Spleen (tissue), 11 donors: ENCODE measurements at regions not wholly inside any gene's neighbourhood (a gene's known extent, or its start where the extent isn't known, plus 50 kb on each side); places are given as distances from the start of the nearest gene placed in this dataset.
"Not testable (repeated sequence)": the region's sequence is repeated elsewhere in the genome, so short reads cannot be mapped to it uniquely, and the experiment has no call there.

Source experiments
- DNase-seq: peaks from one replicate; pipeline ENCODE4 v3.0.0-alpha.2; 2020
- H3K27ac ChIP-seq, 8 donors: fragments of 200-600 bp; sonication (generic) in 7 of 8; 1 replicate in 4 of 8; 2 replicates in 4 of 8; pipeline versions ENCODE4 v1.5.0 to v1.8.0; 2016 to 2021; ENCODE audit warnings: inconsistent platforms in 4 of 8, mild to moderate bottlenecking in 4 of 8, moderate library complexity in 1 of 8
- H3K27me3 ChIP-seq, 7 donors: fragments of 200-600 bp; sonication (generic) in 6 of 7; replicated peaks in 1 of 7; 1 replicate in 4 of 7; 2 replicates in 3 of 7; pipeline versions ENCODE4 v1.5.0 to v1.8.0; 2016 to 2021; ENCODE audit warnings: inconsistent platforms in 3 of 7, mild to moderate bottlenecking in 1 of 7
- H3K36me3 ChIP-seq, 6 donors: fragments of 200-600 bp; sonication (generic) in 5 of 6; 1 replicate in 4 of 6; 2 replicates in 2 of 6; pipeline versions ENCODE4 v1.5.0 to v1.8.0; 2016 to 2021; ENCODE audit warnings: inconsistent platforms in 2 of 6
- H3K4me1 ChIP-seq, 6 donors: fragments of 200-600 bp; sonication (generic) in 5 of 6; 1 replicate in 3 of 6; 2 replicates in 3 of 6; pipeline versions ENCODE4 v1.5.0 to v1.8.0; 2016 to 2021; ENCODE audit warnings: inconsistent platforms in 3 of 6
- H3K4me3 ChIP-seq, 8 donors: fragments of 200-600 bp; sonication (generic) in 7 of 8; 1 replicate in 4 of 8; 2 replicates in 4 of 8; pipeline versions ENCODE4 v1.5.0 to v1.8.0; 2016 to 2021; ENCODE audit warnings: inconsistent platforms in 4 of 8, mild to moderate bottlenecking in 4 of 8, moderate library complexity in 2 of 8
- H3K9me3 ChIP-seq, 8 donors: fragments of 200-600 bp; sonication (generic) in 7 of 8; 1 replicate in 4 of 8; 2 replicates in 4 of 8; pipeline versions ENCODE4 v1.5.0 to v1.8.0; 2016 to 2021; ENCODE audit warnings: inconsistent platforms in 4 of 8
- POLR2A ChIP-seq, 3 donors: fragments of 450-650 bp; IDR thresholded peaks; one replicate each; pipeline ENCODE4 v1.5.1; 2017; ENCODE audit warnings: antibody characterized with exemption in 3 of 3, mild to moderate bottlenecking in 1 of 3
- POLR2AphosphoS5 ChIP-seq, 3 donors: sonication (generic); formaldehyde crosslinking; IDR thresholded peaks; one replicate each; pipeline ENCODE4 v1.5.1; 2017; ENCODE audit warnings: antibody characterized with exemption in 3 of 3
- WGBS, 5 donors: extraction: QIAGEN DNeasy Blood & Tissue Kit in 3 of 5; methylation state at CpG; one replicate each; pipeline versions ENCODE4 v1.1.5 to v1.1.7; 2013 to 2018; 5-methylcytosine and 5-hydroxymethylcytosine counted together
- intact Hi-C: fragments of 100-400 bp; cut with DNase I; formaldehyde crosslinking; loops from one replicate; pipeline ENCODE4 v1.15.0; 2023; ENCODE audit warnings: low total_unique reads
- TF ChIP-seq, protein P1 (sequence below), 11 experiments: fragments of 200-600 bp in 7 of 11; fragments of 450-650 bp in 4 of 11; sonication (generic) in 4 of 11; IDR thresholded peaks in 8 of 11; conservative IDR thresholded peaks in 3 of 11; 1 replicate in 7 of 11; 2 replicates in 4 of 11; pipeline versions ENCODE4 v1.4.0 to v1.8.0; 2016 to 2021; ENCODE audit warnings: antibody characterized with exemption in 11 of 11, inconsistent platforms in 4 of 11, mild to moderate bottlenecking in 1 of 11
- donor health status: healthy with polysubstance abuse.
- donor health status: DM: no; HTN: no; CAD: no; lungs with moderate emphysema.
- donor health status: DM: no; HTN: no; CAD: no.
- donor health status: Bipolar disorder and iron deficiency.
- donor health status: healthy.
- donor health status: DM: no; HTN: no; CAD: no.
- donor health status: DM: yes; HTN: yes; CAD: no.

- Histone ChIP-seq H3K4me1 (no peaks in the 10 kb centered on the region), H3K27me3 (no peaks in the 10 kb centered on the region), H3K4me3 (no peak overlapping the region), H3K9me3 (peaks cover 0 to 18% (median 4%) of the 10 kb centered on the region in 8 donors), H3K36me3 (no peaks in the 10 kb centered on the region), H3K27ac (no peak overlapping the region)
- no peak for TF ChIP-seq POLR2AphosphoS5 (IDR thresholded peaks at IDR 0.05)
- 43 to 51% (median 44%) methylated on average over 2 of the region's 2 CpGs for WGBS, 5 donors
- intact Hi-C loops = no loop called here
- DNase-seq = no peak
Measured at GRCh38 chr3:95237783-95238182, 1174.9 kb downstream of the NSUN3 start.

DNA sequence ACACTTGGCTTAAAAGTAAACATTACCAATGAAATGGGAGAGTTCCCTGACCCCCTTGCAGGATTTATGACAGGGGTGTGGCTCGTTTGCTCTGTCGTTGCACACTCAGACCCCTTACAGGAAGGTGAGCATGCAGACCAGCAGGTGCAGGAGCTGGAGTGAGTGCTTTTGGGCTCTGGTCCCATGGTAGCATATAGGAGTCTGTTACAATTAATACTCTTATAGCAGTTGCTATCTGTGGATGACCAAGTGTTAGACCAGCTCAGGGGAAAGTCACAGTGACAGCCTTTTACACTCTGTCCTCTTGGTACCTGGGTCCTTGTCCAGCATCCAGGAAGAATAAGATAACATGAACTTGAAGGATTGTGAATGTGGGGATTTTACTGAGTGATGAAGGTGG is 1177.5 kb downstream of the NSUN3 start:
- intact Hi-C loops = no loop called here
- no peak for DNase-seq
- TF ChIP-seq, protein P1, sequence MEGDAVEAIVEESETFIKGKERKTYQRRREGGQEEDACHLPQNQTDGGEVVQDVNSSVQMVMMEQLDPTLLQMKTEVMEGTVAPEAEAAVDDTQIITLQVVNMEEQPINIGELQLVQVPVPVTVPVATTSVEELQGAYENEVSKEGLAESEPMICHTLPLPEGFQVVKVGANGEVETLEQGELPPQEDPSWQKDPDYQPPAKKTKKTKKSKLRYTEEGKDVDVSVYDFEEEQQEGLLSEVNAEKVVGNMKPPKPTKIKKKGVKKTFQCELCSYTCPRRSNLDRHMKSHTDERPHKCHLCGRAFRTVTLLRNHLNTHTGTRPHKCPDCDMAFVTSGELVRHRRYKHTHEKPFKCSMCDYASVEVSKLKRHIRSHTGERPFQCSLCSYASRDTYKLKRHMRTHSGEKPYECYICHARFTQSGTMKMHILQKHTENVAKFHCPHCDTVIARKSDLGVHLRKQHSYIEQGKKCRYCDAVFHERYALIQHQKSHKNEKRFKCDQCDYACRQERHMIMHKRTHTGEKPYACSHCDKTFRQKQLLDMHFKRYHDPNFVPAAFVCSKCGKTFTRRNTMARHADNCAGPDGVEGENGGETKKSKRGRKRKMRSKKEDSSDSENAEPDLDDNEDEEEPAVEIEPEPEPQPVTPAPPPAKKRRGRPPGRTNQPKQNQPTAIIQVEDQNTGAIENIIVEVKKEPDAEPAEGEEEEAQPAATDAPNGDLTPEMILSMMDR (IDR thresholded peaks at IDR 0.05 in 8 of 11, conservative IDR thresholded peaks at IDR 0.05 in 3 of 11) = no peak
- no peak for TF ChIP-seq POLR2A (IDR thresholded peaks at IDR 0.05)
- no peak for TF ChIP-seq POLR2AphosphoS5 (IDR thresholded peaks at IDR 0.05)

GRCh38 chr3:95241256-95241655 is 1178.4 kb downstream of the NSUN3 start:
- H3K27me3 ChIP-seq, H3K4me3 ChIP-seq, H3K4me1 ChIP-seq, H3K27ac ChIP-seq, H3K36me3 ChIP-seq, intact Hi-C loops, DNase-seq: not testable (repeated sequence)
- peaks cover 0 to 18% (median 2%) of the 10 kb centered on the region in 8 donors for H3K9me3 ChIP-seq
- 77 to 87% (median 84%) methylated on average over 9 of the region's 9 CpGs for WGBS, 5 donors

More for the DNA sequence above, 1177.5 kb downstream of the NSUN3 start:
- Histone ChIP-seq H3K4me3 (no peak overlapping the region), H3K4me1 (no peaks in the 10 kb centered on the region), H3K9me3 (peaks cover 0 to 18% (median 2%) of the 10 kb centered on the region in 8 donors), H3K27me3 (no peaks in the 10 kb centered on the region), H3K27ac (no peak overlapping the region), H3K36me3 (no peaks in the 10 kb centered on the region)
- WGBS, 5 donors = 44 to 81% (median 77%) methylated on average over 2 of the region's 2 CpGs

- Histone ChIP-seq H3K9me3 (peaks cover 0 to 12% (median 2%) of the 10 kb centered on the region in 8 donors), H3K36me3 (no peaks in the 10 kb centered on the region), H3K4me3 (no peak overlapping the region), H3K27ac (no peak overlapping the region), H3K4me1 (no peaks in the 10 kb centered on the region), H3K27me3 (no peaks in the 10 kb centered on the region)
- DNase-seq = no peak
- 73 to 88% (median 79%) methylated on average over 5 of the region's 5 CpGs for WGBS, 5 donors
- TF ChIP-seq, protein P1 (IDR thresholded peaks at IDR 0.05 in 8 of 11, conservative IDR thresholded peaks at IDR 0.05 in 3 of 11) = no peak
- TF ChIP-seq POLR2AphosphoS5 (IDR thresholded peaks at IDR 0.05) (no peak), POLR2A (IDR thresholded peaks at IDR 0.05) (no peak)
- intact Hi-C loops = no loop called here
Measured at GRCh38 chr3:95246413-95246812, 1183.6 kb downstream of the NSUN3 start.

DNA sequence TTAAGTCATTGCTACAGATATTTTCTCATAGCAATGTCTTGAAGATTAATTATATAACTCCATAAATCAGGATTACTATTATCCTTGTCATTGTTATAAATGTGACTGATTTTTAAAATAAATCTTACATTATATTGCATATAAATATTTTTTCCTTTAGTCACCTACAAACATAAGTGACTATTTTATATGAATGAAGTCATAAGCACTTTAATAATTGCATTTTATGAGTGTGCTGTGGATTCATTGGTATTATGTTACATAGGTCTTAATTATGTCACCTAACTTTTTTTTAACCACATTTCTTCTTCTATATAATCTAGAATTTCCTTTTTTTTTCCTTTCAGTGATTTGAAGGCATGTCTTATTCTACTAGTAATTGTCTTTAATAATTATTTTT is 1191.2 kb downstream of the NSUN3 start:
- H3K27ac ChIP-seq = no peak overlapping the region
- TF ChIP-seq, protein P1 (IDR thresholded peaks at IDR 0.05 in 8 of 11, conservative IDR thresholded peaks at IDR 0.05 in 3 of 11) = no peak
- TF ChIP-seq POLR2AphosphoS5 (IDR thresholded peaks at IDR 0.05) = no peak
- TF ChIP-seq POLR2A (IDR thresholded peaks at IDR 0.05) = no peak

More for the DNA sequence above, 1191.2 kb downstream of the NSUN3 start:
- peaks cover 0 to 51% (median 27%) of the 10 kb centered on the region in 8 donors for H3K9me3 ChIP-seq
- H3K4me3 ChIP-seq = no peak overlapping the region
- no peaks in the 10 kb centered on the region for H3K36me3 ChIP-seq
- no peaks in the 10 kb centered on the region for H3K27me3 ChIP-seq
- no peak for DNase-seq
- H3K4me1 ChIP-seq = no peaks in the 10 kb centered on the region
- intact Hi-C loops = no loop called here
